IMR-90 (cell line): ENCODE measurements at regions not wholly inside any gene's neighbourhood (a gene's known extent, or its start where the extent isn't known, plus 50 kb on each side); places are given as distances from the start of the nearest gene placed in this dataset.

Experiments
- ATAC-seq: fragments of 200-7000 bp; cut with Tn5 transposase; 2 replicates; pipeline ENCODE4 v1.9.1; 2020; ENCODE audit warnings: low read depth, mild to moderate bottlenecking, moderate library complexity
- BruUV-seq: library from RNA; stranded (reverse); fragments of 400-500 nt; replicated peaks from 2 replicates; lab custom pipeline; 2021; lab: Mats Ljungman, UMichigan
- CTCF ChIA-PET: fragments of 300-600 bp; formaldehyde crosslinking; extraction: SDS; loops from one replicate; lab custom pipeline; 2021; ENCODE audit warnings: antibody characterized with exemption; lab: Yijun Ruan, JAX
- POLR2A ChIA-PET: fragments of 300-600 bp; sonication (Branson Sonifier 250); formaldehyde crosslinking; loops from one replicate; lab custom pipeline; 2022; ENCODE audit warnings: antibody characterized with exemption; ENCODE audit not compliant: unreplicated experiment; lab: Charles Lee
- DNase-seq: peaks from one replicate; pipeline ENCODE4 v3.0.0; 2013
- H2AFZ ChIP-seq: replicated peaks from 2 replicates; pipeline ENCODE3; 2013; ENCODE audit warnings: low read length, mild to moderate bottlenecking; ENCODE audit not compliant: poor library complexity
- H2AK5ac ChIP-seq: 2 replicates; pipeline ENCODE4 v1.6.1; 2013; ENCODE audit warnings: low read depth, low read length, inconsistent platforms
- H2AK9ac ChIP-seq: replicated peaks from 2 replicates; pipeline ENCODE3; 2013; ENCODE audit warnings: mild to moderate bottlenecking, low read depth, low read length, moderate library complexity; ENCODE audit not compliant: poor library complexity
- H2BK120ac ChIP-seq: 2 replicates; pipeline ENCODE4 v1.6.1; 2013; ENCODE audit warnings: low read depth, low read length, inconsistent platforms
- H2BK15ac ChIP-seq: 3 replicates; pipeline ENCODE4 v1.6.1; 2013; ENCODE audit warnings: low read depth, low read length, inconsistent platforms
- H2BK20ac ChIP-seq: 2 replicates; pipeline ENCODE4 v1.6.1; 2013; ENCODE audit warnings: low read depth, mild to moderate bottlenecking, inconsistent platforms, low read length, moderate library complexity
- H2BK5ac ChIP-seq: 2 replicates; pipeline ENCODE4 v1.6.1; 2013; ENCODE audit warnings: mild to moderate bottlenecking, low read depth, low read length, inconsistent platforms; ENCODE audit not compliant: poor library complexity, severe bottlenecking
- H3K14ac ChIP-seq: replicated peaks from 2 replicates; pipeline ENCODE4 v1.6.1; 2013; ENCODE audit warnings: low read depth, low read length, inconsistent platforms
- H3K18ac ChIP-seq: 2 replicates; pipeline ENCODE4 v1.6.1; 2013; ENCODE audit warnings: low read depth, low read length, control low read depth
- H3K23ac ChIP-seq: 2 replicates; pipeline ENCODE4 v1.6.1; 2013; ENCODE audit warnings: low read depth, low read length, inconsistent platforms
- H3K27ac ChIP-seq: 2 replicates; pipeline ENCODE4 v1.5.1; 2013; ENCODE audit warnings: mild to moderate bottlenecking, control low read depth, low read length; ENCODE audit not compliant: insufficient read depth
- H3K27me3 ChIP-seq: 2 replicates; pipeline ENCODE4 v1.6.1; 2013; ENCODE audit warnings: low read length; ENCODE audit not compliant: control insufficient read depth, insufficient read depth
- H3K36me3 ChIP-seq: 2 replicates; pipeline ENCODE4 v1.6.1; 2013; ENCODE audit warnings: low read length, mixed read lengths; ENCODE audit not compliant: control insufficient read depth, insufficient read depth
- H3K4ac ChIP-seq: 2 replicates; pipeline ENCODE4 v1.6.1; 2013; ENCODE audit warnings: low read depth, low read length, inconsistent platforms
- H3K4me1 ChIP-seq: 2 replicates; pipeline ENCODE4 v1.6.1; 2013; ENCODE audit warnings: low read length, mixed read lengths; ENCODE audit not compliant: control insufficient read depth, insufficient read depth
- H3K4me2 ChIP-seq: 2 replicates; pipeline ENCODE4 v1.6.1; 2013; ENCODE audit warnings: low read depth, mild to moderate bottlenecking, control low read depth, low read length, moderate library complexity
- H3K4me3 ChIP-seq: 2 replicates; pipeline ENCODE4 v1.5.1; 2013; ENCODE audit warnings: low read depth, mild to moderate bottlenecking, control low read depth, low read length, moderate library complexity; ENCODE audit not compliant: insufficient read depth
- H3K56ac ChIP-seq: 2 replicates; pipeline ENCODE4 v1.6.1; 2013; ENCODE audit warnings: low read length, inconsistent platforms; ENCODE audit not compliant: insufficient read depth; ENCODE audit errors: extremely low read depth
- H3K79me1 ChIP-seq, 2 experiments: 2 replicates each; pipeline ENCODE4 v1.6.1; 2013; ENCODE audit warnings: low read length in 2 of 2, inconsistent platforms in 1 of 2, low read depth in 1 of 2
- H3K9ac ChIP-seq: 2 replicates; pipeline ENCODE4 v1.6.1; 2013; ENCODE audit warnings: low read depth, low read length, control low read depth
- H3K9me1 ChIP-seq: 2 replicates; pipeline ENCODE4 v1.6.1; 2013; ENCODE audit warnings: low read length, inconsistent platforms; ENCODE audit not compliant: insufficient read depth
- H3K9me3 ChIP-seq: 2 replicates; pipeline ENCODE4 v1.6.1; 2013; ENCODE audit warnings: low read length; ENCODE audit not compliant: control insufficient read depth, insufficient read depth
- H4K20me1 ChIP-seq: 2 replicates; pipeline ENCODE4 v1.6.1; 2013; ENCODE audit warnings: low read length, inconsistent platforms; ENCODE audit not compliant: insufficient read depth
- H4K5ac ChIP-seq: 2 replicates; pipeline ENCODE4 v1.6.1; 2013; ENCODE audit warnings: mild to moderate bottlenecking, low read depth, low read length, control low read depth
- H4K8ac ChIP-seq, 2 experiments: 2 replicates each; pipeline ENCODE4 v1.6.1; 2013; ENCODE audit warnings: low read depth in 2 of 2, low read length in 2 of 2, control low read depth in 1 of 2, inconsistent platforms in 1 of 2
- H4K91ac ChIP-seq: 2 replicates; pipeline ENCODE4 v1.6.1; 2013; ENCODE audit warnings: low read depth, low read length, inconsistent platforms; ENCODE audit not compliant: insufficient read depth
- CEBPB ChIP-seq: IDR thresholded peaks from 2 replicates; pipeline ENCODE4 v1.6.1; 2012; ENCODE audit warnings: low read depth, low read length, improper control_type of control experiment
- CHD1 ChIP-seq: IDR thresholded peaks from 2 replicates; pipeline ENCODE4 v1.6.1; 2012; ENCODE audit warnings: low read depth, low read length, improper control_type of control experiment
- MAZ ChIP-seq: IDR thresholded peaks from 2 replicates; pipeline ENCODE4 v1.6.1; 2012; ENCODE audit warnings: low read depth, mild to moderate bottlenecking, low read length, improper control_type of control experiment, moderate library complexity, borderline replicate concordance
- POLR2A ChIP-seq: IDR thresholded peaks from 2 replicates; pipeline ENCODE4 v1.6.1; 2012; ENCODE audit warnings: mild to moderate bottlenecking, low read depth, low read length
- SMC3 ChIP-seq: fragments of 150-350 bp; IDR thresholded peaks from 2 replicates; pipeline ENCODE4 v1.6.1; 2016; ENCODE audit warnings: low read depth, mild to moderate bottlenecking, antibody characterized with exemption, low read length, moderate library complexity
- WGBS, 2 experiments: methylation state at CpG; one replicate each; pipeline versions ENCODE4 v1.1.5 to v1.1.7; 2013; ENCODE audit warnings: missing lambda C conversion rate in 2 of 2; ENCODE audit not compliant: insufficient read length in 1 of 2; ENCODE audit errors: extremely low coverage in 2 of 2; 5-methylcytosine and 5-hydroxymethylcytosine counted together
- dilution Hi-C: fragments of 300-500 bp; cut with HindIII; formaldehyde crosslinking; loops from one replicate; pipeline ENCODE4 v1.14.3; 2018; ENCODE audit warnings: low sequenced_read_pairs; ENCODE audit not compliant: unreplicated experiment
- in situ Hi-C: fragments of 300-500 bp; cut with MboI; formaldehyde crosslinking; loops from 3 replicates; pipeline ENCODE4 v1.14.3; 2019; ENCODE audit warnings: low sequenced_read_pairs, inconsistent platforms, mixed read lengths
- intact Hi-C: fragments of 100-400 bp; cut with micrococcal nuclease; formaldehyde crosslinking; loops from 2 replicates; pipeline ENCODE4 v1.10.0; 2022
- TF ChIP-seq, protein P1 (sequence below): fragments of 150-350 bp; IDR thresholded peaks from 2 replicates; pipeline ENCODE4 v1.6.1; 2017; ENCODE audit warnings: mild to moderate bottlenecking, antibody characterized with exemption, low read length, low read depth
- TF ChIP-seq, protein P2 (sequence below): fragments of 150-350 bp; IDR thresholded peaks from 2 replicates; pipeline ENCODE4 v1.6.1; 2016; ENCODE audit warnings: low read depth, mild to moderate bottlenecking, low read length, moderate library complexity, borderline replicate concordance

DNA sequence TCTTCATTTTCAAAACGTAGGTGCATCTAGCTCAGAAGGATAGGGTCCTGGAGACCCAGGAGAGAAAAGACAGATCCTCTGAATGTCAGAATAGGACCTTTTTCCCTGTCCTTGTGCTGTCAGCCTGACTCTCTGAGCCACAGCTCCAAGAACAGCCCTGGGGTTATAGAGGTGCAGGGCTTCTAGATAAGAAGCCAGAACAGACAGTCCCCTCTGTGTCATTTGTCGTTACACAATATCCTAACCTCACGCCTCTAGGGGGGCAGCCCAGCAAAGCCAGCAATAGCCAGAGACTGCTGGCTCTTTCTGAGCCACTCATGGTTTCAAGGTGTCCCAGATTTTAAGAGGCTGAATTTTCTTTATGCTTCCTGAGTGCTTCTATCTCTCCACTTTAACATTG is 153.2 kb upstream of the THBS1 start:
- no peak for ATAC-seq

More for the DNA sequence above, 153.2 kb upstream of the THBS1 start:
- no TSS peak for BruUV-seq
- no peak overlapping the region for H3K56ac ChIP-seq
- peak overlapping the region; percentile 29 for H2AK5ac ChIP-seq
- H4K91ac ChIP-seq: peak overlapping the region; percentile 40; the same call in 1 of the 2 replicates
- dilution Hi-C loops: no loop called here
- H3K14ac ChIP-seq: no peak overlapping the region; the same call in 1 of the 2 replicates
- no peak overlapping the region for H3K23ac ChIP-seq
- no peaks in the 10 kb centered on the region for H3K79me1 ChIP-seq
- 68% methylated on average over 2 of the region's 3 CpGs; no CpG with 5 or more reads in 1 of the 2 experiments for WGBS, 2 experiments
- no peak overlapping the region; the same call in 1 of the 2 replicates for H3K27ac ChIP-seq
- ChIA-PET CTCF (interaction anchor here (1.1 to 1.2 kb wide), 2 partner anchors 34 to 49 kb away, joined by 3 read pairs; no protein-coding TSS in a partner anchor), POLR2A (interaction anchor here (1.0 kb wide), 1 partner anchor 28 kb away, joined by 3 read pairs; no protein-coding TSS in a partner anchor)
- intact Hi-C loops: no loop called here
- no peaks in the 10 kb centered on the region for H3K27me3 ChIP-seq
- H4K8ac ChIP-seq: peak overlapping the region in 1 of 2 experiments; percentile 6; a peak in 1 of 4 replicates
- no peak overlapping the region for H2BK5ac ChIP-seq
- in situ Hi-C loops: no loop called here
- H3K36me3 ChIP-seq: no peaks in the 10 kb centered on the region
- H2BK120ac ChIP-seq: peak overlapping the region; percentile 23; the same call in 1 of the 2 replicates
- H3K4me1 ChIP-seq: peaks cover 12% of the 10 kb centered on the region
- H4K5ac ChIP-seq: peak overlapping the region; percentile 16; the same call in 1 of the 2 replicates
- peak overlapping the region; percentile 11; the same call in 1 of the 2 replicates for H3K4ac ChIP-seq
- TF ChIP-seq, protein P1, sequence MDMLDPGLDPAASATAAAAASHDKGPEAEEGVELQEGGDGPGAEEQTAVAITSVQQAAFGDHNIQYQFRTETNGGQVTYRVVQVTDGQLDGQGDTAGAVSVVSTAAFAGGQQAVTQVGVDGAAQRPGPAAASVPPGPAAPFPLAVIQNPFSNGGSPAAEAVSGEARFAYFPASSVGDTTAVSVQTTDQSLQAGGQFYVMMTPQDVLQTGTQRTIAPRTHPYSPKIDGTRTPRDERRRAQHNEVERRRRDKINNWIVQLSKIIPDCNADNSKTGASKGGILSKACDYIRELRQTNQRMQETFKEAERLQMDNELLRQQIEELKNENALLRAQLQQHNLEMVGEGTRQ: no peak
- TF ChIP-seq, protein P2, sequence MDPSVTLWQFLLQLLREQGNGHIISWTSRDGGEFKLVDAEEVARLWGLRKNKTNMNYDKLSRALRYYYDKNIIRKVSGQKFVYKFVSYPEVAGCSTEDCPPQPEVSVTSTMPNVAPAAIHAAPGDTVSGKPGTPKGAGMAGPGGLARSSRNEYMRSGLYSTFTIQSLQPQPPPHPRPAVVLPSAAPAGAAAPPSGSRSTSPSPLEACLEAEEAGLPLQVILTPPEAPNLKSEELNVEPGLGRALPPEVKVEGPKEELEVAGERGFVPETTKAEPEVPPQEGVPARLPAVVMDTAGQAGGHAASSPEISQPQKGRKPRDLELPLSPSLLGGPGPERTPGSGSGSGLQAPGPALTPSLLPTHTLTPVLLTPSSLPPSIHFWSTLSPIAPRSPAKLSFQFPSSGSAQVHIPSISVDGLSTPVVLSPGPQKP: no peak
- no peak for TF ChIP-seq POLR2A
- TF ChIP-seq MAZ: no peak
- TF ChIP-seq CEBPB: no peak
- no peak for TF ChIP-seq CHD1
- no peak for TF ChIP-seq SMC3
- H3K9ac ChIP-seq: peak overlapping the region; percentile 13; the same call in 1 of the 2 replicates
- no peaks in the 10 kb centered on the region for H4K20me1 ChIP-seq
- H2AK9ac ChIP-seq: no peak overlapping the region
- peak overlapping the region; percentile 8; the same call in 1 of the 2 replicates for H3K18ac ChIP-seq
- H2BK20ac ChIP-seq: 0 out of 2 replicates have a peak overlapping the region, but pooled peaks have one; percentile 17
- H3K4me3 ChIP-seq: no peak overlapping the region
- no peak overlapping the region for H2AFZ ChIP-seq
- peaks cover 6% of the 10 kb centered on the region; the same call in 1 of the 2 replicates for H3K9me1 ChIP-seq
- DNase-seq: no peak
- no peaks in the 10 kb centered on the region for H3K9me3 ChIP-seq
- peak overlapping the region; percentile 53; the same call in 1 of the 3 replicates for H2BK15ac ChIP-seq
- H3K4me2 ChIP-seq: peak overlapping the region; percentile 4
